Vagina (tissue), 2 donors: ENCODE measurements at regions not wholly inside any gene's neighbourhood (a gene's known extent, or its start where the extent isn't known, plus 50 kb on each side); places are given as distances from the start of the nearest gene placed in this dataset.

Experiments
- DNase-seq, 2 donors: peaks; one replicate each; pipeline ENCODE4 v3.0.0-alpha.2; 2017; ENCODE audit errors: extremely low spot score in 2 of 2
- H3K27ac ChIP-seq: fragments of 200-600 bp; sonication (generic); one replicate; pipeline ENCODE4 v1.5.1; 2019
- H3K27me3 ChIP-seq: fragments of 200-600 bp; sonication (generic); one replicate; pipeline ENCODE4 v1.5.1; 2019
- H3K36me3 ChIP-seq, 2 donors: fragments of 200-600 bp; sonication (generic); one replicate each; pipeline ENCODE4 v1.5.1; 2017 to 2019
- H3K4me1 ChIP-seq: fragments of 200-600 bp; sonication (generic); one replicate; pipeline ENCODE4 v1.5.1; 2019
- H3K4me3 ChIP-seq, 2 donors: fragments of 200-600 bp; sonication (generic); 1 replicate in 1 of 2; 2 replicates in 1 of 2; pipeline ENCODE4 v1.5.1; 2016 to 2019
- H3K9me3 ChIP-seq: fragments of 200-600 bp; sonication (generic); one replicate; pipeline ENCODE4 v1.5.1; 2019
- CTCF ChIP-seq, 3 experiments: fragments of 450-650 bp in 2 of 3; fragments of 200-600 bp in 1 of 3; sonication (generic) in 1 of 3; IDR thresholded peaks; one replicate each; pipeline ENCODE4 v1.5.1; 2017 to 2019; ENCODE audit warnings: antibody characterized with exemption in 3 of 3, mild to moderate bottlenecking in 2 of 3, moderate library complexity in 2 of 3
- POLR2A ChIP-seq, 2 donors: fragments of 450-650 bp; IDR thresholded peaks; one replicate each; pipeline ENCODE4 v1.6.1; 2017; ENCODE audit warnings: antibody characterized with exemption in 2 of 2, mild to moderate bottlenecking in 2 of 2, moderate library complexity in 2 of 2
- POLR2AphosphoS5 ChIP-seq, 2 donors: sonication (generic); formaldehyde crosslinking; IDR thresholded peaks; one replicate each; pipeline ENCODE4 v1.9.0; 2017; ENCODE audit warnings: antibody characterized with exemption in 2 of 2, mild to moderate bottlenecking in 2 of 2, low read depth in 1 of 2; ENCODE audit not compliant: insufficient read depth in 1 of 2
- intact Hi-C: fragments of 100-400 bp; cut with DNase I; formaldehyde crosslinking; loops from one replicate; pipeline ENCODE4 v1.15.1; 2023

DNA sequence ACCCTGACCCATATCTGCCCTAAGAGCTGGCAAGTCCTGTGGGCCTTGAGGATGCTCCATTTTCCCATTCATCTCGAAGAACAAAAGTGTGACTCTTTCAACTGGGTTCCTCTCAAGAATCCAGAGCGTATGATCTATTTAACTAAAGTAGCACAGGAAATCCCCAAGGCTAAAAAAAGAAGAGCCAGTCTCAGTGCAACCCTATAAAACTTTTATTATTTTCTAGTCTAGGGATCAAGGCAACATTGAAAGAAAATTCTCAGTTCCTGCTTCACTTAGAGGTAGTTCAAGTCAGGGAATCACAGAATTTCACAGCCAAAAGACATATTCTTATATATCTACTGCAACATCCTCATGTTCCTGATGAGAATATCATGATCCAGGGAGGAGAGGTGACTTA, 51.6 kb upstream of the GRM7 start:
- Histone ChIP-seq H3K4me1 (no peaks in the 10 kb centered on the region), H3K9me3 (no peaks in the 10 kb centered on the region), H3K36me3 (no peaks in the 10 kb centered on the region), H3K27ac (no peak overlapping the region), H3K4me3 (no peak overlapping the region), H3K27me3 (no peaks in the 10 kb centered on the region)
- intact Hi-C loops, result no loop called here
- DNase-seq, result no peak
- TF ChIP-seq CTCF (IDR thresholded peaks at IDR 0.05) (no peak), POLR2AphosphoS5 (IDR thresholded peaks at IDR 0.05; ENCODE audit: insufficient read depth in 1 of 2, low read depth in 1 of 2) (no peak), POLR2A (IDR thresholded peaks at IDR 0.05) (no peak)
